ENCODE measurements at regions not wholly inside any gene's neighbourhood (a gene's known extent, or its start where the extent isn't known, plus 50 kb on each side); places are given as distances from the start of the nearest gene placed in this dataset.

DNA sequence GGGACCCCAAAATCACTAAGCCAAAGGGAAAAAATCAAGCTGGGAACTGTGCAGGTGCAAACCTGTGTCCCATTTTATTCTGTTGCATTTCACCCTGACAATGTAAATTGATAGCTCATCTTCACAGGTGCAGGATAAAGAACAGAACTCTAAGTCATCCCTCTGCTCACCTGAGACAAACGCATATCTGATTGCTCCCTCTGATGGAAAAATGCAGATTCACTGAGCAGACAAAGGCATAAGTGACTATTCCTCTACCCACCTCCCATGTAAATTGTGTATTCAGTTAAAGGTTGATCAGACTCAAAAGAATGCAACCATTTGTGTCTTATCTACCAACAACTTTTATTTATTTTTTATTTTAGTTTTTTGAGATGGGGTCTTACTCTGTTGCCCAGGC lies 644.2 kb downstream of the PTPRU start:
- TF ChIP-seq POLR2A (IDR thresholded peaks at IDR 0.05) = no peak
- TF ChIP-seq, protein P1, sequence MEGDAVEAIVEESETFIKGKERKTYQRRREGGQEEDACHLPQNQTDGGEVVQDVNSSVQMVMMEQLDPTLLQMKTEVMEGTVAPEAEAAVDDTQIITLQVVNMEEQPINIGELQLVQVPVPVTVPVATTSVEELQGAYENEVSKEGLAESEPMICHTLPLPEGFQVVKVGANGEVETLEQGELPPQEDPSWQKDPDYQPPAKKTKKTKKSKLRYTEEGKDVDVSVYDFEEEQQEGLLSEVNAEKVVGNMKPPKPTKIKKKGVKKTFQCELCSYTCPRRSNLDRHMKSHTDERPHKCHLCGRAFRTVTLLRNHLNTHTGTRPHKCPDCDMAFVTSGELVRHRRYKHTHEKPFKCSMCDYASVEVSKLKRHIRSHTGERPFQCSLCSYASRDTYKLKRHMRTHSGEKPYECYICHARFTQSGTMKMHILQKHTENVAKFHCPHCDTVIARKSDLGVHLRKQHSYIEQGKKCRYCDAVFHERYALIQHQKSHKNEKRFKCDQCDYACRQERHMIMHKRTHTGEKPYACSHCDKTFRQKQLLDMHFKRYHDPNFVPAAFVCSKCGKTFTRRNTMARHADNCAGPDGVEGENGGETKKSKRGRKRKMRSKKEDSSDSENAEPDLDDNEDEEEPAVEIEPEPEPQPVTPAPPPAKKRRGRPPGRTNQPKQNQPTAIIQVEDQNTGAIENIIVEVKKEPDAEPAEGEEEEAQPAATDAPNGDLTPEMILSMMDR (IDR thresholded peaks at IDR 0.05) = no peak
